Activated T-helper 9 cell treated with anti-CD3 and anti-CD28 coated beads, Interleukin-2, amount 50 U/mL, for 16 hours (primary cell): ENCODE measurements at regions not wholly inside any gene's neighbourhood (a gene's known extent, or its start where the extent isn't known, plus 50 kb on each side); places are given as distances from the start of the nearest gene placed in this dataset.
A peak's percentile ranks its signal among the peaks of the same experiment; 100 is the strongest.

Experiments used
- DNase-seq: peaks from one replicate; pipeline ENCODE4 v3.0.0-alpha.2; 2020; ENCODE audit warnings: low read depth

DNA sequence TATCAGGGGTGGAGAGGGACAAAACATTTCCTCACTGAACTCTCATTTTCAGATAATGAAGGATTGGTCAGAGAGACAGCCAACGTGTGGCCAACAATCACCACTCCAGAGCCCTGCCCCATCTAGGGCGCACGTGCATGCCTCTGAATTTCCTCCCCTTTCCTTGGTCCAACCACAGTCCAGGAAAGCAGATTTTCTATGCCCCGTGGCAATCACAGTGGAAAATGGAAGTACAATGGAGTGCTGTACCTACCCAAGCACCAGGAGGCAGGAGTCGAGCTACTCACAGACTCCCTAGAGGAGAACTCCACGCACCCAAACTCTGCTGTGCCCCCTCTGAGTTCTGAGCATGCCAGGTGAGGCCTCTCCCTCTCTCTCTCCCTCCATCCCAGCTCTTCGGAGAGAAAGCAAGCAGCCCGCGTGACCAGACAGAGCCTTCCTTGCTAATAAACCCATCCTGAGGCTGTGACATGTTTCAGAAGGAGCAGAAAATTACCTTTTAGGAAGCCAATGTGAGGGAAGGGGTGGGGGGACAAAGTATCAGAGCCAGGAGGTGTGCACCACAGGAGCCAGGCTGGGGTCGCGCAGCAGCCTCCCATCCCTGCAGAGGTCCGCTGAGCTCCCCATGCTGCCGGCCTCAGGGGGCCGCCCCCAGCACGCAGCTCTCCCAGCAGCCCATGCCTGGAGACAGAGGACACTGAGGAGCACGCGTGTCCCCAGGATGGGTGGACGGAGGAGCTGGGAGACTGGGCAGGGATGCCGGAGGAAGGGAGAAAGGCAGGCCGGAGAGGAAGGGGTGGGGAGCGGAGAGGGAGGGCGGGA lies 73.4 kb downstream of the PITPNM2 start:
- no peak for DNase-seq

DNA sequence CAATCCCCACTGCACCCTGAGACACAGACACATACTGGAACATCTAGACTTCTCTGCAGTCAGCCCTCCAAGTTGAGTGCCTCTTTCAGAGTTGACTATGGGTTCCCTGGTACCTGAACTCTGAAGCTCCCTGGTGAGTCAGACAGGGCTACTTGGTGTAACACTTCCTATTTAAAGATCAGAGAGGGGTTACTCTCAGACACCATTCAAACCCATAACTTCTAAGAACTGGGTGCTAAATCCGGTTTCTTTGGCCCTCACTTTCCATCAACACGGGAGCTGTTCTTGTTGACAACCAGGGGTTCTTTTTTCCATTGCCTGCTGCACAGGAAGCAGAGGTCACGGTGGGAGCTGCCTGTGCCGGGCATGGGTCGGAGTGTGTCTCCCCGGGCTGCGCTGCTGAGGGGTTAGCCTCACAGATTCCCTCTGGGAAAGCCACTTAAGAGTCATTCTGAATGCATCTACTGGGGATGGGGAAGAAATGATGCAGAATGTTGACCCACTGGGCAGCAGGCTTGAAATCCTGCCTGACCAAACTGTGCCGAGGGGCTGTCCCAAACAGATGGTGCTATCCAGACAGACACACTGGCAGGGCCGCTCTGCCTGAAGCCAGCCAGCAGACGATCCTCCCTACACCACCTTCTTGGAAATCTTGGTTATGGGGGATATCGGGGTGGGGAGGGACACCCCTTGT lies 74.1 kb downstream of the PITPNM2 start:
- peak; percentile 8 for DNase-seq

DNA sequence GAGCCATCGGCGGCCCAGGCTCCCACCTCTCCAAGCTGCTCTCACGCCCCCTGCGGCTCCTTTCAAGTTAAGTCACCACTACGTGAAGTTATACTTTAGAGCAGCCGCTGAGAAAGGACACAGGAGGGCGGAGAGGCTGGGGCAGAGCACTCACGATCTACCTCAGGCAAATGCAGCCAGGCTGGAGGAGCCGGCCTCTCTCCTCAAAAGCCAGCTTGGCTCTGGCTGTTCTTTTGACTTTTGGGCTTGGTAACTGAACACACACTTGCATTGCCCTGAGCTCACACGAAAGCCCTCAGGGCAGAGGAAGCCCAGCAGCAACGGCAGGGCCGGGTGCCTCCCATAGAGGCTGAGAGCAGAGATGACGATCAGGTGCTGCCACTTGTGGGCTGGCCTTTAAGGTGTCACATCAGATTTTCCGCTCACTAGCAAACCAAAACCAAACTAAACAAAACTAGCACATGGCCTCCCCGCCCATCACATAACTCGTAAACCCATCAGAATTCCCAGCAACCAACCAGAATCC lies 75.2 kb downstream of the PITPNM2 start:
- DNase-seq, result peak; percentile 60

DNA sequence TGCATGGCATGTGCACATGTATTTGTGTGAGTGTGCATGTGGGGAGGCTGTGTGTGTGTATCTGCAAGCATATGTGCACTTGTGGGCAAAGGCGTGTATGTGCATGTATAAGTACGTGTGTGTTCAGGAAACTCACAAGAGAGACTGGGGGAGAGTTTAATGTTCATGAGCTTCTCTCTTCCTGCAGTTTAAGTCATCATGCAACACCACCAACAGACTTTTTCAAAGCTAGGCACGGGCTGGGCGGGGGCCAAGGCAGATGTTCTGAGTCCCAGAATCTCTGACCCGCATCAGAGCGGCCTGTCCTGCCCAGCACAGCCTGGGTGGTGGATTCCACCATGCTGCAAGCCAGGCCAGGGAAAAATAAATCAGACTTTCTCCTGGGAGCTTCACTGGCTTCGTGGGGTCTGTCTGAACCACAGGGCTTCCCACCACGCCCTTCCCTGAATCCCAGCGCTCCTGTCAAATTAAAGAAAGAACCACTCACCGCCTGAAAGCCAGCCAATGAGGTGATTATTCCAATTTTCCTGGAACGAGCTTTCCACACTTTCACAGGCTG lies 75.7 kb downstream of the PITPNM2 start:
- no peak for DNase-seq

DNA sequence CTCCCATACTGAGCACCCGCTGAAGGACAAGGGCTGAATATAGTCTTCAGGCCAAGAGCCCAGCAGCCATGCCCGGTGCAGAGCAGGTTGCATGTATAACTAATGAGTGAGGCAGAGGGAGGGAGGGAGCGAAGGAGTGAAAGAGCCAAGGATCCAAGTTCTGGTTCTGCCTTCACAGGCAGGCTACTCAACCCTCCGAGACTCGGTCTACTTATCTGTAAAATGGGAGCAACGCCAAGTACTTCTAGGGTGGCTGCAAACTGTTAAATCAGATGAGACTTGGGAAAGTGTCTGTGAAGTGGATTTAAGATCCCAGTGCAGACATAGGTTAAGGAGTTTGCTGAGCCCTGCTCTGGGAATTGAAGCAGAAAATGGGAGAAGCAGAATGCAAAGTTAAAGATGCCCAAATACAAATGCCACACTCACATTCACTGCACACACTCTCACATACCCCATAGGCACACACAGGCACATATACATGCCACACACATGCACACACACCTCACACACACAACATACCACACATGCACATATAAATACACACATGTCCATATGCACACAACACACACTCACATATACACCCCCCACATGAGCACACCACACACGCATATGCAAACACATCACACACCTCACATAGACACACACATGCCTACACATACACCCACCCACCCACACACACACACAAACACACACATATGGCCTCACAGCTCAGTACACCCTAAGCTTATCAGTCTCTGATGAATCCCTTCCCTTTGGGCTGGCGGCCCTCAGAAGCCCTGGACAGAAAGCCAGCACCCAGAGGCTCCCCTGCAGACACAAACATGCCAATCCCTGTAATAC lies 76.7 kb downstream of the PITPNM2 start:
- DNase-seq, result no peak

DNA sequence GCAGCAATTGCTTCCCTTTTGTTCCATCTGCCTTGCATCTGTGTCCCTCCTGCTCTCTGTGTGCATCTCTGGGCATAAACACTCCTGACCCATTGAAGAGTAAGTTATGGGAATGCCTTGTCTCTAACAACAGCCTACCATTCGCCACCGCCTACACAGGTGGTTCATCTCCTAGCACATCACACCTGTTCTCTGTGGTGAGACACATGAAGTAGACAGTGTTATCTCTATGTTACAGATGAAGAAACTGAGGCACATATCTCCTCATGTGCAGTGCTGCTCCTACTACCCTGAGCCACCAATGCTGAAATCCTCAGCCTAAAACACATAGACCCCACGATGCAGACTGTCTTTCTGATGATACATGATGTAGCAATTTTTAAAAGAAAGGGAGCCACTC lies 77.6 kb downstream of the PITPNM2 start:
- no peak for DNase-seq

DNA sequence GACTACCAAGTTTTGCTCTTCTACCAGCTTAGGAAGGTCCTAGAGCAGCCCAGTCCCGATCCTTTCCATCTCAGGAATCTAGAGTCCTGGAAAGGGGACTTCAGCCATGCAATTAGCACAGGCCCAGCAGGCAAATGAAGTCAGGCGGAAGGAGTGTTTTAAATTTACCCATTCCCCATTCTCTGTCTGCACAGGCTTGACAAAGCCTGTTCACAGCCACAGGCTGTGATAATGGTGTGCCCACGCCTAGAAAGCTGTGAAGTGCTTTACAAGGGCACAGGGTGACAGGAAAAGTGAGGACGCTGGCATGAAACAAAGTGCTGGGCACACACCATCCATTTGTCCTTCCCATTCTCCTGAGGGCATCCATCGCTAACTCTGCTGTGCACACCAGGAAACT lies 79.0 kb downstream of the PITPNM2 start:
- DNase-seq, result no peak

DNA sequence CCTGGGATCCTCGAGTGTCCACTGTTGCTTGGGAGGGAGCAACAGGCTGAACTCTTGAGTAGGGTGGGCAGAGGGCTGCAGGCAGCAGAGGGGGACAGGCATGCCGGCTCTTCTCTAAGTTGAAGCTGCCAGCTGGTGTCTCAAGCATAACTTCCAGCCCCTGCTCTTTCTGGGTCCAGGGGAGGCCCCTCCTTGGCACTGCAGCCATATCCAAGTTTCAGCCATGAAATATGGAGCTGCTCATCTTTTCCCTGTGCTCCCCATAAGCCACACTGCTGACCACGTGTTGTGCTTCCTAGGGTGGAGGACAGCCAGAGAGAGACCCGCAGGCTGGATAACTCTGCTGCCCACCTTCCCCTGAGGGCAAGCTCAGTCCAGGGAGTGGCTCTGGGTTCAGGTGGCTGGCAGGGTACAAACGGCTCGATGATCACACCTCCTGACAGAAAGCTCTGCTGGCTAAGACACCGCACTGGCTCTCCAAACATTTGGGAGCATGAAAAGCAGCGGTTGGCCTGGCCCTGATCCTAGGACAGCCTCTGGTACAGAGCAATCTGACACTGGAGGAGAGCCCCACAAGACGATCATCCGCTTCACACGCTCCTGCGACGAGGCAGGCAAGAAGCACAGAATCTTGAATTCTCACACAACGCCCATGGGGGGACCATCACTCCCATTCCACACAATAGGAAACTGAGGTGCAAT lies 79.6 kb downstream of the PITPNM2 start:
- DNase-seq, result no peak

DNA sequence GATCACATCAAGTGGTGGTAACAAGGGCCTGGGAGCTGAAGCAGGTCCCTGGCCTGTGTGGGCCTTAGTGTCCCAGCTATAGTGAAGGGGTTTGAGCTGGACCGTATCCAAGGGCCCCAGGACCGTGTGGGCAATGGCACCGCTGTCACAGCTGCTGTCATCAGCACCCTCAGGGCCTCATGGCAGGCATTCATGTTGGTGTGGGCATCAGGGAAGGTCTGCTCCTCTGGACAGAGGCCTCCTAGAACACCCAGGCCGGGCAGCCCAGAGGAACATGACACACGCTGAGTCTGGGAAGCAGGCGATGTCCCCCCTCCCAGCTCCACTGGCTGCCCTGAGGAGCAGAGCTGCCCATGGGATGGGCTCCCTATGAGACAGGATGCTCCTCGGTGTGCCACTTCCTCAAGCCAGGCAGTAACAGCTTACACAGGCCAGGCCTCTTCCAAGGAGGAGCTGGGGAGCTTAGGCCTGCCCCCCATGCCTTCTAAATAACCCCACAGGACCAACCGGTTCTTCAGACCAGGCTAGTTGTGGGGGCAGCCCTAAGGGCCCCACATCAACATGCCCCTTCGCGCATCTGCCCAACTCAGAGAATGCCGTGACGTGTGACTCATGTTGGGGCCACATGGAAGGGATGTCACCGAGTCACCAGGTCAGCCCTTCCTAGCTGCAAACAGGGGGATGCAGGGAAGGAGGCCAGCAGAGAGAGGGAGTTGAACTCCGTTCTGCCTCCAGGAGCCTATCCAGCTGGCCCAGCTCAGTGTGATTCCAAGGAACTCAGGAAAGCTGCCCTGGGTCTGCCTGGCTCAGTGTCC lies 80.4 kb downstream of the PITPNM2 start:
- DNase-seq, result no peak

DNA sequence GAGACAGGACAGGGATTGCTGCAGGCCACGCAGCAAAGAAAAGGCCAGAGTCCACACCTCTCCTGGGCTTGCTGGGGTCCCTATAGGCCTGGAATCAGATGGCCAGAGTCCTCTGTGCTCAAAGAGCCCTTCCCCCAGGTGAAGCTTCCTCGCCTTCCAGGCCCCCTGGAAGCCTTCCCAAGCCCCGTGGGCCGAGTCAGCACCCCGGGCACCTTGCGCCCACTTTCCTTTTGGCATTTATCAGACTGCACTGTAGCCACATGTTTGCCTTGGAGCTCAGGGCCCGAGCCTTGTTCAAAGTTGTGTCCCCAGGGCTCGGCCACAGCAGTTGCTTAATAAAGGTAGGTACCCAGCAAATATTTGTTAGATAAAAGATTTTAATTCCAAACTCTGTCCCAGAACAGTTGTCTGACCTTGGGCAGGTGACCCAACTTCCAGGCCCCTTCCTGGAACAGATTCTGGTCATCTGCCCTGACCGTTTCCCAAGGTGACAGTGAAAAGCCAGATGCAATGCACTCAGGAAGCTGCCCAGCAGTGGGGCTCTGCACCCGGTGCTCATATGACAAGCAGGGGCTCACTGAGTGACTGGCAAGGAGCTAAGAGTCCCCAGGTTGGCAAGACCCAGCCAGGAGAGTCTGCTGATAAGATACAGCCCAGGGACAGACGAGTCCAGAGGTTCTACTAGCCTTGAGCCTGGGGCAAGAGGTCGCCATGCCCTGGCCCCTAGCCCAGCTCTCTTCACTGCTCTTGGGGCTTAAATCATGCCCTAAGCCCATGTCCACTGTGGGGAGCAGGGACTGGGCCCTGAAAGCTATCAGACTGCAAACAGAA lies 81.2 kb downstream of the PITPNM2 start:
- no peak for DNase-seq

DNA sequence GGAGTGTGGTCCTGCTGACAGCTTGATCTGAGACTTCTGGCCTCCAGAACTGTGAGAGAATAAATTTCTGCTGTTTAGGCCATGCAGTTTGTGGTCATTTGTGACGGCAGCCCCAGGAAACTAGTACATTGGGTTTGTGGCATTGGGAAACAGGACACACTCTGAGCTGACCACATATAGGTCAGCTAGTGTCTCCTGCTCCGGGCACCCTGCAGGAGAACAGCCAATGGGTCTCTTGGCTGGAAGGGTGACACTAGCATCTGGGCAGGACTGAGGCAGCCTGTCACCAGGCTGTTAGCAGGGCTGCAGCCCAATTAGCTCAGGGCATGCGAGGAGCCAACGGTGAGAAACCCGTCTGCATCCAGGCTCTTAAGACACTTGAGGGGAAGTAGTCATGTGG lies 83.2 kb downstream of the PITPNM2 start:
- DNase-seq, result no peak

DNA sequence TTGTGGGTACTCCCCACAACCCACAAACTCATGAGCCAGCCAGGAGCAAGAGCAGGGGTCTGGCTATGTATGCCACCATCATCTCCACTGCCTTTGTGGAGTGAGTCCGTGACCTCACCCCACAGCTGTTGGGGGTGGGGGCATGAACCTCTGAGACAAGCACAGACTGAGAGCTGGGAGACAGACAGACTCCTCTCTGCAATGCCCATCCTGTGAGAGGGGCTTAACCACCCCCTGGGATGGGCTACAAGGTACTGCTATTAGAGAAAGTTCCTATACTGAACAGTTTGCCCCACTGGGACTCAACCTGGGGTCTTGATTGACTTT lies 84.5 kb downstream of the PITPNM2 start:
- no peak for DNase-seq

DNA sequence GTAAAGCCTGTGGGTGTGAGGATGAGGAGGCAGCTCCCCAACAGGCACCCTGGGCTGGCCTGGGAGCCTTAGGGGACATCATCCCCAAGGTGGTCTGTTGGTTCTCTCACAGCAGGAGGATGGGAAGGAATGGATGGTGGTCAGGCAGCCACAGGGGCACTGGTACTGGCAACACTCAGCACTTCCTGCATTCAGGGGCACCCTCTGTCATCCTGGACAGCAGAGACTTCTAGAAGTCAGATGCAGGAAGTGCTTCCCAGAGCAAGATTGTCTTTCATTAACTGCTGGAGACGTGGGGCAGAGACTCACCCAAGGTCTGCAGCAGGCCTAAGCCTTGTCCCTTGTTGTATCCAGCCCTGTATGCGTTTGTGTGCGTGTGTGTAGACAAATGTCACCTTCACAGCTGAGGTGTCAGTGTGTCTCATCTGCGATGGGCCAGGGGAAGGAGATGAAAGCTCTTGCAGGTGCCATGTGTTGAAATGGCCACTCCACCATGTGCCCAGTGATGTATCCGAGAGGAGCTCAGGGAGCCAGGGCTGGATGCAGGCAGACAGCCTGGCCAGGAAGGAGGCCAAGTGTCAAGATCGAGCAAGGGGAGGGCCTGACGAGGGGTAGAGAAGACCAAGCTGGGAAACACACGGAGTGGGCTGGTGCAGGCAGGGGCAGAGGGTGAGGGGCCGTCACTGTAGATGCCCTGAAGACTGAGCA lies 85.1 kb downstream of the PITPNM2 start:
- no peak for DNase-seq

DNA sequence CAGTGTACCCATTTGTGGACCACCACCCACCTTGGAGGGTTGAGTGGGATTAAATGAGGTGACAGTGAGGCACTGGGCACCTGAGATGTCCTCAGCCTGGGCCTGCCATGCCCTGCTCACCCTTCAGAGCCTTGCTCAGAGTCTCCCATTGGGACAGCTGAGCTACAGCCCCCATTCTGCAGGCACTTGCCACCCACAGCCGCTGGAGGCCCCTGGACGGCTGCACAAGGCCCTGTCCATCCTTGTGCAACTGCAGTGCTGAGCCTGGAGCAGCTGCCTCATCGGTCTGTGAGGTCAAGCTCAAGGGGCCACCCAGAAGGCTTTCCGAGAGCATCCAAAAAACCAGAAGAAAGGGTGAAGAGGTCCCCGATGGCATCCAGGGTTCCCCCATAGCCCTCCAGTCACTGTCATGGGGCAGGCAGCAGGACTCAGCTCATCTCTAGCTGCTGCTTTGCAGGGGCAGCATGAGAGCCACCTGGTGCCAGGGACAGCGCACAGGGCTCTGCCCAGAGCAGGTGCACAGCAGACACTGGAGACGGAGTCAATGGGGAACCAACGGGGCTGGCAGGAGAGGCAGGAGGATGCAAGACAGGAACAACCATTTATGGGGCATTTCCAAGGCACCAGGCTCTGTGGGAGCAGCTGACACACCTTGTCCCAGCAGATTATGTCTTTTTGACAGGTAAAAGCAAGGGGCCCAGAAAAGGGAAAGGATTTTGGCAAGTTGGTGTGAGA lies 84.6 kb downstream of the ARL6IP4 start:
- no peak for DNase-seq

DNA sequence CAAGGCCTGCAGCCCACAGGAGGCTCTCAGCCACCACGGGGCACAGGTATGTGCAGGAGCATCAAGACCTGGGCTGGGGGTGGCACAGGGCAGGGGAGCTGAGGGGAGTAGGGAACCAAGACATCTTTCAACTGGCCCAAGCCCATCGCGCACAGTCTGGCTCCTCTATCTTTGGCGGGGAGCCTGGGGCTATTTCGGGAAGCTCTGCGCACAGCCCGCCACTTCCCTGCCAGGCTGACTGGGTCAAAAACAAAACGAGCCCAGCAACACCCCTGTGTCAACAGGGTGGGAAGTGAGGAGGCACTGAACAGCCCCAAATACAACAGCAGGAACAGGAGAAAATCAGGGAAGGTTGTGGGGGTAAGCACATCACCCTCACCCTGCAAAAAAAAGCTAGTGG lies 83.9 kb downstream of the ARL6IP4 start:
- no peak for DNase-seq

DNA sequence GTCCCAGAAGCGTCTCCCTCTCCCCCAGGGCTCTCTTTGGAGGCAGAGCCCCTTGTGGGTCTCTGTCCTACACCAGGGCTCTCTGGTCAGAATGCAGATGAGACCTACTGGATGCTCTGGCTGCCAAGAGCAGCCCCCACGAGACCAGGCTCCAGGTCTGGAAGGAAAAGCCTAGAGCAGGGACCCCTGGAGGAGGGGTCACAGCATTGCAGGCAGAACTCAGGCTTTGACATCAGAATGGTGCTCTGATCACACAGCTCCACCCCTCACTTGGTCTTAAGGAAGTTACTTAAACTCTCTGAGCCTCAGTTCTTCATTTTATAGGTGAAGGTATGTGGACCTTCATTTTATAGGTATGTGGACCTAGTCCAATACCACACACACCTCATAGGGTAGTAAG lies 83.1 kb downstream of the ARL6IP4 start:
- no peak for DNase-seq

DNA sequence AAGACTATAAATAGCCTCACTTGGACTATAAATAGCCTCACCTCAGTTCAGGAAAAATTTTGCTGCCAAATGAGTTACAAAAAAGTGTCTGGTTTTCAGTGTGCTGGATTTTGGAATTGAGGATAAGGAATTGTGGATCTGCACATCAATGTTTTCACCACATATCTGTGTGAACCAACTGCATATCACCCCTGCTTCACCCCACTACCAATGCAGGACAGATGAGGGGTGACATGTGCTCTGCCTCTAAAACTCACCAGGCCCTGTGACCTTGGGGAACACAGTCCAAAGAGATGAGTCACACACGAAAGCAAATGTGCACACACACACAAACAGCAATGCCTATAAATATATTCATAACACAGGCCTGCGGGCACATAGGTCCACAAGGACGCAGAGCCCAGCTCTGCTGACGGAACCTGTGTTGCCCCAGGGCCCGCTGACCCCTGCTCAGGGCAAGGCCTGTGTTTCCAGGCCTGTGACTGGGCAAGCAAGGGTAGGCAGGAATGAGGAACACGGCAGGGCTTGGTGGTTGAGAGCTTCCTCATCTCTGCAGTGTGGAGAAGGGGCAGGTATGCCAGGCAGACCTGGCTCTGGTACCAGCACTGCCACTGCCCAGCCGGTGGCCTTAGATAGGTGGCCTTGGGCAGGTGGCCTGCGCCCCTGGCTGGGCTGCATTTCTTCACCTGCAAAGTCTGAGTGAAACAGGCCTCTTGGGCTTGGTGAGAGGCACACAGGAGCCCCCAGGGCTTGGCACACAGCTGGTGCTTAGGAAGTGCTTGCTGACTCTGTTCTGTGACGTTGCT lies 82.4 kb downstream of the ARL6IP4 start:
- DNase-seq, result no peak
